Endodermal cell (in vitro differentiated cells): ENCODE measurements at regions not wholly inside any gene's neighbourhood (a gene's known extent, or its start where the extent isn't known, plus 50 kb on each side); places are given as distances from the start of the nearest gene placed in this dataset.

Source experiments
- DNase-seq: peaks from one replicate; pipeline ENCODE4 v3.0.0-alpha.2; 2017
- H3K27ac ChIP-seq: 2 replicates; pipeline ENCODE4 v1.5.1; 2013; ENCODE audit warnings: mild to moderate bottlenecking, low read depth, low read length, moderate library complexity
- H3K27me3 ChIP-seq: 2 replicates; pipeline ENCODE4 v1.6.1; 2013; ENCODE audit warnings: mild to moderate bottlenecking, low read length, moderate library complexity; ENCODE audit not compliant: insufficient read depth, control insufficient read depth, poor library complexity, severe bottlenecking
- H3K36me3 ChIP-seq: 2 replicates; pipeline ENCODE4 v1.7.0; 2013; ENCODE audit warnings: mild to moderate bottlenecking, low read length, moderate library complexity; ENCODE audit not compliant: control insufficient read depth, insufficient read depth
- H3K4me1 ChIP-seq: one replicate; pipeline ENCODE4 v1.7.0; 2013; ENCODE audit warnings: low read length; ENCODE audit not compliant: control insufficient read depth, insufficient read depth
- H3K4me3 ChIP-seq: 2 replicates; pipeline ENCODE4 v1.5.1; 2013; ENCODE audit warnings: mild to moderate bottlenecking, low read length, moderate library complexity
- H3K9ac ChIP-seq: 2 replicates; pipeline ENCODE4 v1.6.1; 2013; ENCODE audit warnings: mild to moderate bottlenecking, low read length, moderate library complexity; ENCODE audit not compliant: poor library complexity, severe bottlenecking; ENCODE audit errors: extremely low read depth
- H3K9me3 ChIP-seq: 2 replicates; pipeline ENCODE4 v1.6.1; 2013; ENCODE audit warnings: mild to moderate bottlenecking, low read length, moderate library complexity; ENCODE audit not compliant: control insufficient read depth
- H3K27ac Mint-ChIP-seq: 2 replicates; pipeline ENCODE4 v1.8.0; 2020; ENCODE audit warnings: mixed read lengths
- H3K27me3 Mint-ChIP-seq: 2 replicates; pipeline ENCODE4 v1.8.0; 2021; ENCODE audit warnings: mild to moderate bottlenecking, mixed read lengths; ENCODE audit not compliant: insufficient read depth
- H3K36me3 Mint-ChIP-seq: 2 replicates; pipeline ENCODE4 v1.8.0; 2020; ENCODE audit warnings: low read depth, mixed read lengths
- H3K4me1 Mint-ChIP-seq: 2 replicates; pipeline ENCODE4 v1.8.0; 2020; ENCODE audit warnings: mixed read lengths
- H3K4me3 Mint-ChIP-seq: 2 replicates; pipeline ENCODE4 v1.8.0; 2020; ENCODE audit warnings: mild to moderate bottlenecking, moderate library complexity, mixed read lengths
- H3K9me3 Mint-ChIP-seq: 2 replicates; pipeline ENCODE4 v1.8.0; 2020; ENCODE audit warnings: mild to moderate bottlenecking, mixed read lengths
- CTCF ChIP-seq: fragments of 200-600 bp; sonication (generic); conservative IDR thresholded peaks from 2 replicates; pipeline ENCODE4 v1.5.0; 2021; ENCODE audit warnings: antibody characterized with exemption, mild to moderate bottlenecking
- WGBS, 2 experiments: methylation state at CpG; one replicate each; pipeline versions ENCODE4 v1.1.5 to v1.1.7; 2013; ENCODE audit warnings: missing lambda C conversion rate in 2 of 2, mixed read lengths in 1 of 2; ENCODE audit not compliant: insufficient coverage in 1 of 2, insufficient read length in 1 of 2; 5-methylcytosine and 5-hydroxymethylcytosine counted together

GRCh38 chr13:46983881-46984280, 87.0 kb upstream of the HTR2A start:
- Mint-ChIP-seq H3K36me3 (no peaks in the 10 kb centered on the region), H3K4me1 (no peaks in the 10 kb centered on the region), H3K27me3 (no peaks in the 10 kb centered on the region), H3K9me3 (no peaks in the 10 kb centered on the region), H3K27ac (no peak overlapping the region), H3K4me3 (no peak overlapping the region)
- Histone ChIP-seq H3K4me3 (no peak overlapping the region), H3K27ac (no peak overlapping the region), H3K4me1 (no peaks in the 10 kb centered on the region), H3K9ac (no peak overlapping the region), H3K36me3 (no peaks in the 10 kb centered on the region), H3K9me3 (no peaks in the 10 kb centered on the region), H3K27me3 (no peaks in the 10 kb centered on the region)
- no peak for DNase-seq
- 96 to 100% methylated on average over 1 of the region's 1 CpG for WGBS, 2 experiments
- no peak for TF ChIP-seq CTCF

- H3K27me3 ChIP-seq = no peaks in the 10 kb centered on the region
- H3K36me3 Mint-ChIP-seq = no peaks in the 10 kb centered on the region
- H3K27ac ChIP-seq = no peak overlapping the region
- no peak overlapping the region for H3K27ac Mint-ChIP-seq
- H3K9ac ChIP-seq = no peak overlapping the region
- H3K27me3 Mint-ChIP-seq = no peaks in the 10 kb centered on the region
- no peaks in the 10 kb centered on the region for H3K9me3 Mint-ChIP-seq
- H3K9me3 ChIP-seq = no peaks in the 10 kb centered on the region
- DNase-seq = no peak
- H3K4me3 ChIP-seq = no peak overlapping the region
- H3K4me1 ChIP-seq = no peaks in the 10 kb centered on the region
- WGBS, 2 experiments = 91 to 92% methylated on average over 3 of the region's 3 CpGs
- no peak overlapping the region for H3K4me3 Mint-ChIP-seq
- H3K36me3 ChIP-seq = no peaks in the 10 kb centered on the region
- no peaks in the 10 kb centered on the region for H3K4me1 Mint-ChIP-seq
- TF ChIP-seq CTCF = no peak
Measured at GRCh38 chr13:46982856-46983582, 86.2 kb upstream of the HTR2A start.

- no peak overlapping the region for H3K27ac Mint-ChIP-seq
- DNase-seq = no peak
- no peaks in the 10 kb centered on the region for H3K36me3 ChIP-seq
- H3K27ac ChIP-seq = no peak overlapping the region
- no peaks in the 10 kb centered on the region for H3K27me3 Mint-ChIP-seq
- no peaks in the 10 kb centered on the region for H3K4me1 Mint-ChIP-seq
- H3K27me3 ChIP-seq = no peaks in the 10 kb centered on the region
- peaks cover 19% of the 10 kb centered on the region for H3K9me3 Mint-ChIP-seq
- H3K9ac ChIP-seq = no peak overlapping the region
- H3K4me3 ChIP-seq = no peak overlapping the region
- H3K4me3 Mint-ChIP-seq = no peak overlapping the region
- peaks cover 2% of the 10 kb centered on the region for H3K36me3 Mint-ChIP-seq
- TF ChIP-seq CTCF = no peak
- peaks cover 16% of the 10 kb centered on the region for H3K9me3 ChIP-seq
- no peaks in the 10 kb centered on the region for H3K4me1 ChIP-seq
Measured at GRCh38 chr13:46975173-46975572, 78.3 kb upstream of the HTR2A start.
